Endothelial cell of umbilical vein (primary cell): ENCODE measurements at regions not wholly inside any gene's neighbourhood (a gene's known extent, or its start where the extent isn't known, plus 50 kb on each side); places are given as distances from the start of the nearest gene placed in this dataset.

Experiments
- BruUV-seq: library from RNA; stranded (reverse); fragments of 400-500 nt; replicated peaks from 2 replicates; lab custom pipeline; 2021; lab: Mats Ljungman, UMichigan
- CTCF ChIA-PET: fragments of 300-600, 350-600 bp; sonication (Branson Sonifier 250); formaldehyde crosslinking; loops from one replicate; lab custom pipeline; 2021; ENCODE audit warnings: antibody characterized with exemption, inconsistent platforms; lab: Charles Lee
- POLR2A ChIA-PET: fragments of 300-600, 350-600 bp; sonication (Branson Sonifier 250); formaldehyde crosslinking; loops from one replicate; lab custom pipeline; 2021; ENCODE audit warnings: antibody characterized with exemption, inconsistent platforms; lab: Charles Lee
- DNase-seq: peaks from one replicate; pipeline ENCODE4 v3.0.0-alpha.2; 2011; ENCODE audit warnings: low read depth, low spot score
- FAIRE-seq: peaks from 2 replicates; lab custom pipeline; 2011; peaks lifted over from hg19 to GRCh38; lab: Jason Lieb, UNC
- H2AFZ ChIP-seq: 2 replicates; pipeline ENCODE4 v1.6.0; 2012; ENCODE audit warnings: low read depth, low read length, control low read depth, inconsistent platforms
- H3K27ac ChIP-seq: 2 replicates; pipeline ENCODE4 v1.5.1; 2011; ENCODE audit warnings: low read depth, mild to moderate bottlenecking, control low read depth, low read length, moderate library complexity; ENCODE audit not compliant: insufficient read depth
- H3K27me3 ChIP-seq, 2 experiments: 2 replicates each; pipeline versions ENCODE4 v1.6.0 to v1.6.1; 2011; ENCODE audit warnings: low read length in 2 of 2, mixed read lengths in 1 of 2; ENCODE audit not compliant: control insufficient read depth in 2 of 2, insufficient read depth in 2 of 2
- H3K36me3 ChIP-seq, 2 experiments: 2 replicates in 1 of 2; 3 replicates in 1 of 2; pipeline ENCODE4 v1.5.1; 2011; ENCODE audit warnings: low read length in 2 of 2, mild to moderate bottlenecking in 1 of 2, moderate library complexity in 1 of 2; ENCODE audit not compliant: control insufficient read depth in 2 of 2, insufficient read depth in 2 of 2; ENCODE audit errors: extremely low read depth in 1 of 2
- H3K4me1 ChIP-seq: 3 replicates; pipeline ENCODE4 v1.5.1; 2011; ENCODE audit warnings: mild to moderate bottlenecking, low read length; ENCODE audit not compliant: control insufficient read depth, insufficient read depth; ENCODE audit errors: extremely low read depth
- H3K4me2 ChIP-seq: 2 replicates; pipeline ENCODE4 v1.6.1; 2011; ENCODE audit warnings: low read length, control low read depth, mixed read lengths; ENCODE audit not compliant: insufficient read depth
- H3K4me3 ChIP-seq, 3 experiments: fragments of 200-600 bp in 1 of 3; sonication (generic), shearing (Covaris generic) in 1 of 3; replicated peaks in 1 of 3; 2 replicates each; pipeline ENCODE4 v1.5.1; 2011 to 2016; ENCODE audit warnings: control low read depth in 3 of 3, low read length in 3 of 3, mild to moderate bottlenecking in 2 of 3, inconsistent platforms in 1 of 3, low read depth in 1 of 3, moderate library complexity in 1 of 3; ENCODE audit not compliant: insufficient read depth in 1 of 3
- H3K79me2 ChIP-seq: 2 replicates; pipeline ENCODE4 v1.6.0; 2012; ENCODE audit warnings: low read length, inconsistent platforms; ENCODE audit not compliant: control insufficient read depth, insufficient read depth
- H3K9ac ChIP-seq: replicated peaks from 2 replicates; pipeline ENCODE3; 2011; ENCODE audit warnings: low read length, control low read depth; ENCODE audit not compliant: insufficient read depth; ENCODE audit errors: extremely low read depth
- H3K9me1 ChIP-seq: replicated peaks from 3 replicates; pipeline ENCODE4 v1.6.0; 2011; ENCODE audit warnings: mild to moderate bottlenecking, low read length; ENCODE audit not compliant: control insufficient read depth, insufficient read depth; ENCODE audit errors: extremely low read depth
- H3K9me3 ChIP-seq: replicated peaks from 2 replicates; pipeline ENCODE4 v1.5.1; 2012; ENCODE audit warnings: low read length, inconsistent platforms; ENCODE audit not compliant: control insufficient read depth, insufficient read depth
- H4K20me1 ChIP-seq: replicated peaks from 2 replicates; pipeline ENCODE3; 2011; ENCODE audit warnings: mild to moderate bottlenecking, low read length; ENCODE audit not compliant: control insufficient read depth, insufficient read depth; ENCODE audit errors: extremely low read depth
- CTCF ChIP-seq, 2 donors: IDR thresholded peaks; 1 replicate in 1 of 2; 2 replicates in 1 of 2; pipeline ENCODE4 v1.5.1; 2011; ENCODE audit warnings: low read length in 2 of 2, mild to moderate bottlenecking in 2 of 2, moderate library complexity in 2 of 2, control low read depth in 1 of 2, inconsistent platforms in 1 of 2, low read depth in 1 of 2; ENCODE audit not compliant: insufficient read depth in 1 of 2; ENCODE audit errors: extremely low read depth in 1 of 2
- EZH2 ChIP-seq: IDR thresholded peaks from 2 replicates; pipeline ENCODE4 v1.6.1; 2012; ENCODE audit warnings: borderline replicate concordance, low read depth, mild to moderate bottlenecking, moderate library complexity, low read length, inconsistent platforms; ENCODE audit not compliant: severe bottlenecking
- FOS ChIP-seq: IDR thresholded peaks from 2 replicates; pipeline ENCODE4 v1.6.1; 2011; ENCODE audit warnings: mild to moderate bottlenecking, low read length, moderate library complexity, borderline replicate concordance; ENCODE audit not compliant: insufficient read depth
- GATA2 ChIP-seq: IDR thresholded peaks from 2 replicates; pipeline ENCODE4 v1.7.0; 2011; ENCODE audit warnings: low read depth, mild to moderate bottlenecking, moderate library complexity, mixed read lengths, low read length; ENCODE audit not compliant: insufficient read length, insufficient read depth
- JUN ChIP-seq: IDR thresholded peaks from 2 replicates; pipeline ENCODE4 v1.6.1; 2011; ENCODE audit warnings: borderline replicate concordance, low read depth; ENCODE audit not compliant: insufficient read length, insufficient read depth
- MAX ChIP-seq: IDR thresholded peaks from 2 replicates; pipeline ENCODE4 v1.6.1; 2011; ENCODE audit not compliant: insufficient read depth, insufficient read length
- MYC ChIP-seq: IDR thresholded peaks from one replicate; pipeline ENCODE4 v1.6.1; 2011; ENCODE audit warnings: mild to moderate bottlenecking, low read depth, low read length
- POLR2A ChIP-seq: IDR thresholded peaks from 2 replicates; pipeline ENCODE4 v1.6.1; 2012; ENCODE audit warnings: low read depth, mild to moderate bottlenecking, control low read depth, low read length
- POLR2AphosphoS5 ChIP-seq: IDR thresholded peaks from 2 replicates; pipeline ENCODE4 v1.6.1; 2012; ENCODE audit warnings: low read depth, mild to moderate bottlenecking, control low read depth, low read length, moderate library complexity; ENCODE audit not compliant: insufficient read depth
- dilution Hi-C: fragments of 300-500 bp; cut with MboI; formaldehyde crosslinking; loops from one replicate; pipeline ENCODE4 v1.15.0; 2019; ENCODE audit warnings: low sequenced_read_pairs; ENCODE audit not compliant: extremely low pct_ligation_motif_present
- intact Hi-C: fragments of 100-400 bp; cut with micrococcal nuclease; formaldehyde crosslinking; loops from one replicate; pipeline ENCODE4 v1.10.0; 2022

- Histone ChIP-seq H4K20me1 (no peaks in the 10 kb centered on the region), H3K4me1 (no peaks in the 10 kb centered on the region), H3K9ac (no peak overlapping the region), H3K27me3 (no peaks in the 10 kb centered on the region), H3K4me3 (no peak overlapping the region), H3K36me3 (no peaks in the 10 kb centered on the region), H3K9me1 (no peaks in the 10 kb centered on the region), H3K9me3 (no peaks in the 10 kb centered on the region), H3K4me2 (no peak overlapping the region), H3K27ac (no peak overlapping the region), H3K79me2 (no peaks in the 10 kb centered on the region), H2AFZ (no peak overlapping the region)
- intact Hi-C loops (no loop called here), dilution Hi-C loops (no loop called here)
- BruUV-seq = no TSS peak
- DNase-seq = no peak
- TF ChIP-seq GATA2 = no peak
- TF ChIP-seq POLR2AphosphoS5 = no peak
- TF ChIP-seq MAX = no peak
- no peak for TF ChIP-seq EZH2
- TF ChIP-seq FOS = no peak
- no peak for TF ChIP-seq MYC
- TF ChIP-seq CTCF (IDR thresholded peaks at IDR 0.05; ENCODE audit: extremely low read depth in 1 of 2, insufficient read depth in 1 of 2, low read depth in 1 of 2, low read length in 2 of 2) = no peak
- no peak for TF ChIP-seq JUN
- TF ChIP-seq POLR2A = no peak
- no peak for FAIRE-seq
- ChIA-PET CTCF (interaction anchor here (0.6 kb wide), 1 partner anchor 21 kb away, joined by 3 read pairs; no protein-coding TSS in a partner anchor), POLR2A (no interaction called here)
Observed at GRCh38 chr10:7492660-7493046, 81.8 kb upstream of the SFMBT2 start.
